Neutrophil (primary cell): ENCODE measurements at regions not wholly inside any gene's neighbourhood (a gene's known extent, or its start where the extent isn't known, plus 50 kb on each side); places are given as distances from the start of the nearest gene placed in this dataset.

Experiments used
- H3K27ac ChIP-seq: fragments of 200-600 bp; sonication (generic); 2 replicates; pipeline ENCODE4 v1.5.1; 2016; ENCODE audit warnings: mild to moderate bottlenecking, moderate library complexity
- H3K27me3 ChIP-seq: fragments of 200-600 bp; sonication (generic); 2 replicates; pipeline ENCODE4 v1.6.0; 2016; ENCODE audit warnings: mild to moderate bottlenecking
- H3K36me3 ChIP-seq: fragments of 200-600 bp; sonication (generic); 2 replicates; pipeline ENCODE4 v1.5.1; 2017
- H3K4me1 ChIP-seq, 2 experiments: fragments of 200-600 bp in 1 of 2; sonication (generic) in 1 of 2; 1 replicate in 1 of 2; 2 replicates in 1 of 2; pipeline versions ENCODE4 v1.5.1 to v1.6.1; 2013 to 2016; ENCODE audit warnings: low read depth in 1 of 2, low read length in 1 of 2, mild to moderate bottlenecking in 1 of 2, moderate library complexity in 1 of 2; ENCODE audit not compliant: control insufficient read depth in 1 of 2, insufficient read depth in 1 of 2
- H3K4me3 ChIP-seq, 2 experiments: fragments of 200-600 bp in 1 of 2; sonication (generic) in 1 of 2; 1 replicate in 1 of 2; 2 replicates in 1 of 2; pipeline ENCODE4 v1.5.1; 2013 to 2016; ENCODE audit warnings: low read depth in 1 of 2, low read length in 1 of 2, mild to moderate bottlenecking in 1 of 2, moderate library complexity in 1 of 2
- H3K9me3 ChIP-seq: fragments of 200-600 bp; sonication (generic); 2 replicates; pipeline ENCODE4 v1.5.1; 2016
- CTCF ChIP-seq: fragments of 200-600 bp; sonication (generic); IDR thresholded peaks from 2 replicates; pipeline ENCODE4 v1.5.1; 2016; ENCODE audit warnings: antibody characterized with exemption

DNA sequence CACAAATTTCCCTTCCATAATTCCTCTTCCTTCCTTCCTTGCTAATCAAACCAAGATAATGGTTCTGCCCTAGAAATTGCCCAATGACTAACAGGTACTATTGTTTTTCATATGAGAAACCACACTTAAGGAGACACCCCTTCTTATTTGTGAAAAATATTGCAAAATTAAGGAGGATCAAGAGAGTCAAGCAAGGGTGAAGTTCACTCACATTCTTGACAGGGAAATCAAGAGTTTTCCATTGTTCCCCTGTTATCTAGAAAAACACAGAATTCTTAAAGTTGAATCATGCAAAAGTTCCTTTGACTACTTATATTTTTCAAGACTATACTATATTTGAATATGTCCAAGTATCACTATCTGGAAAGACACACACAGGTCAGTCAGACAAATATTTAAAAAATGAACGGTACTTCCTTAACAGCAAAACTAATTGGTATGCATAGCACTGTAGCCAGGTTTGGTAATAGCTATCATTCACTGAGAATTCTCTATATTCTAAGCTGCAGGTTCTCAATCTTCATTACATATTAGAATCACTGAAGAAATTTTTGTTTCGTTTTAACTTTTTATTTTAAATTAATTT, 897.2 kb downstream of the DIAPH3 start:
- Histone ChIP-seq H3K4me1 (no peaks in the 10 kb centered on the region), H3K4me3 (no peak overlapping the region), H3K36me3 (no peaks in the 10 kb centered on the region), H3K27ac (no peak overlapping the region), H3K9me3 (no peaks in the 10 kb centered on the region), H3K27me3 (no peaks in the 10 kb centered on the region)
- TF ChIP-seq CTCF, result no peak

DNA sequence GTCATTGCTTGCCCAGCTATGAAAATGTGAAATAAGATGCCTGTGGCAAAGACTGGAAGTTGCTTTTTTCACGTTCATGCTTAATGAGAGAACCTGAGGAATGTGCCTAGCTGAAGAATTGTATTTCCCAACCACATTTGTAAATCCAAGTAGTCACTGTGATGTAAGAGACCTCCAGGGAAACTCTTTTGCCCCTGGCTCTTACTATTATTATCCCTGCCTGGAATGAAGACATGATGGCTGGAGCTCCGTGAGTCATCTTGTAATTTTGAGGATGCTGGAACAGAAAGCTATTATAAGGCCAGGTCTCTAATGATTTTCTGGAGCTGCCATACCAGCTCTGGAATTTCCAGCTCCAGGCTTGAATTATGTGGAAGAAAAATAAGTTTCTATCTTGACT, 894.3 kb downstream of the DIAPH3 start:
- no peak for TF ChIP-seq CTCF
- H3K27me3 ChIP-seq, result no peaks in the 10 kb centered on the region
- H3K9me3 ChIP-seq, result no peaks in the 10 kb centered on the region
- H3K36me3 ChIP-seq, result no peaks in the 10 kb centered on the region
- no peaks in the 10 kb centered on the region for H3K4me1 ChIP-seq
- H3K4me3 ChIP-seq, result no peak overlapping the region
- H3K27ac ChIP-seq, result no peak overlapping the region

DNA sequence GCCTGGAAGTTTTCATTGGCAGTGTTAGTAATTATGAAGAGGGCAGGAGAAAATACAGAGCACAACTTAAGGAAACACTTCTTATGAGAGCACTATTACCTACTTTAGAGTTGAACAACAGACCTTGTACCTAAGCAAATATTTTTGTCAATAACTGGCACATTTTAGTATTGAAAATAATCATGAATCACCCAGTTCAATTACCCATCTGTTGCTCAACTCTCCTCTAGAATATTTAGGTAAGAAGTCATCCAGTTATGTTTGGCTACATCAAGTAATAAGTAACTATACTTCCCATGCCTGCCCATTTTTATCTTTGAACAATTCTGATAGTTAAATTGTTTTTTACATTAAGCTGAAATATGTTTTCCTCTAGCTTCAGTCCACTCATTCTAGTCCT, 893.4 kb downstream of the DIAPH3 start:
- TF ChIP-seq CTCF, result no peak
- Histone ChIP-seq H3K27ac (no peak overlapping the region), H3K27me3 (no peaks in the 10 kb centered on the region), H3K4me1 (no peaks in the 10 kb centered on the region), H3K36me3 (no peaks in the 10 kb centered on the region), H3K4me3 (no peak overlapping the region), H3K9me3 (no peaks in the 10 kb centered on the region)

DNA sequence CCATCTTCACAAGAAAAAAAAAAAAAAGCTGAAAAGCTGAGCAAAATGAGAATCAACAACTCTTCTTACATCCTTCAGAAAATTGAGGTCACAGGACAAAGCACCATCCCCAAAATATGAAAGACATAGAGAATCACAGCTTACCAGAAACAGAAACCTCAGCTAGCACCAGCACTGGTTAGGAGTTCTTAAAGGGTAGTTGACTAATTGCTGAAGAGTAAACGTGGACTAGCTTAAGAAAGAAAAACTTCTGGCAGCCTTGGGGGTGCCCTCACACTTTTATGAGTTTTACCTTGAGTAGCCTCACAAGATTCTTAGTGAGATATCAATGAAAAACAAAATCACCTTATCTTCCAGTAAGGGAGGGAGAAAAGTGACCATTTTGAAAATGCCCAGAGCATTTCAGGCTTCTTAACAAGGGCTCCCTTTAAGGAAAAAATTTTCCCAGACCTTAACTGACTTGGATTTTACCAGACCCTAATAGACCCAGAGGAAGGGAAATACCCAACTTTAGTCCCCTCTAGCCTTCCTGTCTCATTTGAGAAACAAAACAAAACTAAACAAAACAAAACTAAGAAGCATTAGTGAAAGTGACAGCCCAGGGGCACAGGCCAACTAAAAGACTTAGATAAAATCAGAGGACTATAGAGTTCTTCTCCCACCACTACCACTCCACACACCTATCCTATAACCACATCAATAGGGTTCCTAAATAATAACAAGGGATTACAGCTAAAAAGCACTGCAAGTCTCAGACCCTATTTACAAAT, 888.6 kb downstream of the DIAPH3 start:
- TF ChIP-seq CTCF, result no peak
- Histone ChIP-seq H3K36me3 (no peaks in the 10 kb centered on the region), H3K9me3 (no peaks in the 10 kb centered on the region), H3K4me1 (no peaks in the 10 kb centered on the region), H3K27me3 (no peaks in the 10 kb centered on the region), H3K27ac (no peak overlapping the region), H3K4me3 (no peak overlapping the region)

DNA sequence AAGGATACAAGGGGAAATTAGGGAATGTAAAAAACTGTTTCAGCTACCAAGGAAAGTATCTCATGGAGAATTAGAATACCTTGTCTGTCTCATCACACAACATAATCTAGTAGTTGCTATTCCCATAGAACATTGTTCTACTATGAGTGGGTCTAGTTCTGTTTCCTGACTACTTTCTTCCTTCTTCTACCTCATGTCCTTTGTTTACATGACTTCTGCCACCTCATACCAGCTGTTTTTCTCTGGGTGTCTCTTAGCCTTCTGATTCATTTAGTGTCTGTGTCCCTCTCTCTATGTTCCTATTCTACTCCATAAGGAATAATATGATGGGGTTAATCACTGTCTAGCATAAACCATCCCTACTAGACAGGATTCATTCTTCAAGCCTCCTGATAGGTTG, 887.3 kb downstream of the DIAPH3 start:
- H3K27me3 ChIP-seq, result no peaks in the 10 kb centered on the region
- no peaks in the 10 kb centered on the region for H3K9me3 ChIP-seq
- H3K4me1 ChIP-seq, result no peaks in the 10 kb centered on the region

More for the DNA sequence above, 887.3 kb downstream of the DIAPH3 start:
- no peak for TF ChIP-seq CTCF
- Histone ChIP-seq H3K4me3 (no peak overlapping the region), H3K36me3 (no peaks in the 10 kb centered on the region), H3K27ac (no peak overlapping the region)
